Kidney epithelial cell (primary cell): ENCODE measurements at regions not wholly inside any gene's neighbourhood (a gene's known extent, or its start where the extent isn't known, plus 50 kb on each side); places are given as distances from the start of the nearest gene placed in this dataset.

Experiments used
- DNase-seq: peaks from one replicate; pipeline ENCODE4 v3.0.0-alpha.2; 2010; ENCODE audit warnings: low read depth
- H3K27me3 ChIP-seq: 2 replicates; pipeline ENCODE4 v1.6.0; 2011; ENCODE audit warnings: low read length; ENCODE audit not compliant: control insufficient read depth, insufficient read depth
- H3K36me3 ChIP-seq: 2 replicates; pipeline ENCODE4 v1.5.1; 2011; ENCODE audit warnings: low read length; ENCODE audit not compliant: control insufficient read depth, insufficient read depth
- H3K4me3 ChIP-seq: 2 replicates; pipeline ENCODE4 v1.5.1; 2011; ENCODE audit warnings: low read depth, mild to moderate bottlenecking, control low read depth, low read length
- CTCF ChIP-seq: IDR thresholded peaks from 2 replicates; pipeline ENCODE4 v1.5.1; 2011; ENCODE audit warnings: mild to moderate bottlenecking, moderate library complexity, low read length, control low read depth, inconsistent platforms; ENCODE audit not compliant: insufficient read depth, poor library complexity, severe bottlenecking

- Histone ChIP-seq H3K27me3 (no peaks in the 10 kb centered on the region), H3K36me3 (no peaks in the 10 kb centered on the region), H3K4me3 (no peak overlapping the region)
- no peak for DNase-seq
- TF ChIP-seq CTCF: no peak
These were observed 81.2 kb upstream of the HIVEP3 start for GRCh38 chr1:41999884-42000283.

- Histone ChIP-seq H3K27me3 (no peaks in the 10 kb centered on the region), H3K36me3 (no peaks in the 10 kb centered on the region), H3K4me3 (no peak overlapping the region)
- DNase-seq: no peak
- TF ChIP-seq CTCF: no peak
These were observed 79.5 kb upstream of the HIVEP3 start for GRCh38 chr1:41998250-41998649.

- H3K4me3 ChIP-seq: no peak overlapping the region
- no peaks in the 10 kb centered on the region for H3K36me3 ChIP-seq
- TF ChIP-seq CTCF: no peak
- H3K27me3 ChIP-seq: no peaks in the 10 kb centered on the region
- DNase-seq: no peak
These were observed 78.4 kb upstream of the HIVEP3 start for GRCh38 chr1:41997153-41997552.

GRCh38 chr1:41995441-41996130 is 76.9 kb upstream of the HIVEP3 start:
- Histone ChIP-seq H3K27me3 (no peaks in the 10 kb centered on the region), H3K4me3 (no peak overlapping the region), H3K36me3 (no peaks in the 10 kb centered on the region)
- DNase-seq: no peak
- TF ChIP-seq CTCF: no peak

- no peak for DNase-seq
- no peaks in the 10 kb centered on the region for H3K27me3 ChIP-seq
- H3K4me3 ChIP-seq: no peak overlapping the region
- no peak for TF ChIP-seq CTCF
- H3K36me3 ChIP-seq: no peaks in the 10 kb centered on the region
These were observed 75.6 kb upstream of the HIVEP3 start for GRCh38 chr1:41994195-41994894.
